ENCODE measurements at regions not wholly inside any gene's neighbourhood (a gene's known extent, or its start where the extent isn't known, plus 50 kb on each side); places are given as distances from the start of the nearest gene placed in this dataset.

DNA sequence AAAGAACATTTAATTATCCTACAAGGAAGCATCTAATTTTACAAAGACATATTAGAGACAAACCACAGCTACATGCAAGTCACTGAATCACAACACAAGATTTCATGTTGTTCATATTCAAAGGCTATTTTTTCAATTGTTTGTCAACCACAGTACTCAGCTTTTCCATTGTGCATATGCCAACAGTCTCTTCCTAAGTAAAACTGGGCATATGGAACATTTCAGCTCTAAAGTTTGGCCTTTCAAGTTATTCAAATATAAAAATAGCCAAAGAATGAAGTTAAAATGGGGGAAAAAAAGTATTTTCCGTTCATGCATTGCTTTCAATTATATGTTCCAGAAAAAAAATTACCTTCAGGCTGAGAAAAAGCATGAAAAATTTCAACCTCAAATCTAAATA, 537.9 kb downstream of the PLXDC2 start:
- no peak for TF ChIP-seq EZH2phosphoT487 (IDR thresholded peaks at IDR 0.05; ENCODE audit: borderline replicate concordance, low read depth, low read length)
- TF ChIP-seq, protein P1, sequence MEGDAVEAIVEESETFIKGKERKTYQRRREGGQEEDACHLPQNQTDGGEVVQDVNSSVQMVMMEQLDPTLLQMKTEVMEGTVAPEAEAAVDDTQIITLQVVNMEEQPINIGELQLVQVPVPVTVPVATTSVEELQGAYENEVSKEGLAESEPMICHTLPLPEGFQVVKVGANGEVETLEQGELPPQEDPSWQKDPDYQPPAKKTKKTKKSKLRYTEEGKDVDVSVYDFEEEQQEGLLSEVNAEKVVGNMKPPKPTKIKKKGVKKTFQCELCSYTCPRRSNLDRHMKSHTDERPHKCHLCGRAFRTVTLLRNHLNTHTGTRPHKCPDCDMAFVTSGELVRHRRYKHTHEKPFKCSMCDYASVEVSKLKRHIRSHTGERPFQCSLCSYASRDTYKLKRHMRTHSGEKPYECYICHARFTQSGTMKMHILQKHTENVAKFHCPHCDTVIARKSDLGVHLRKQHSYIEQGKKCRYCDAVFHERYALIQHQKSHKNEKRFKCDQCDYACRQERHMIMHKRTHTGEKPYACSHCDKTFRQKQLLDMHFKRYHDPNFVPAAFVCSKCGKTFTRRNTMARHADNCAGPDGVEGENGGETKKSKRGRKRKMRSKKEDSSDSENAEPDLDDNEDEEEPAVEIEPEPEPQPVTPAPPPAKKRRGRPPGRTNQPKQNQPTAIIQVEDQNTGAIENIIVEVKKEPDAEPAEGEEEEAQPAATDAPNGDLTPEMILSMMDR (conservative IDR thresholded peaks at IDR 0.05; ENCODE audit: low read length): no peak
